Effector memory CD4-positive, alpha-beta T cell (primary cell): ENCODE measurements at regions not wholly inside any gene's neighbourhood (a gene's known extent, or its start where the extent isn't known, plus 50 kb on each side); places are given as distances from the start of the nearest gene placed in this dataset.

Source experiments
- DNase-seq, 3 donors: peaks; one replicate each; pipeline ENCODE4 v3.0.0-alpha.2; 2020
- H3K27ac ChIP-seq: 2 replicates; pipeline ENCODE4 v1.7.0; 2013; ENCODE audit warnings: mild to moderate bottlenecking, low read length, moderate library complexity; ENCODE audit not compliant: insufficient read depth, poor library complexity, severe bottlenecking
- H3K27me3 ChIP-seq: replicated peaks from 2 replicates; pipeline ENCODE4 v1.7.0; 2013; ENCODE audit warnings: mild to moderate bottlenecking, low read length; ENCODE audit not compliant: insufficient read depth, control insufficient read depth, poor library complexity, severe bottlenecking
- H3K36me3 ChIP-seq: 2 replicates; pipeline ENCODE4 v1.7.0; 2013; ENCODE audit warnings: mild to moderate bottlenecking, low read length, moderate library complexity; ENCODE audit not compliant: control insufficient read depth, insufficient read depth
- H3K4me1 ChIP-seq: 2 replicates; pipeline ENCODE4 v1.7.0; 2013; ENCODE audit warnings: low read length, mild to moderate bottlenecking; ENCODE audit not compliant: control insufficient read depth, insufficient read depth, poor library complexity, severe bottlenecking
- H3K4me3 ChIP-seq: 2 replicates; pipeline ENCODE4 v1.7.0; 2013; ENCODE audit warnings: low read length, low read depth, mild to moderate bottlenecking; ENCODE audit not compliant: insufficient read depth, poor library complexity, severe bottlenecking
- H3K9me3 ChIP-seq: 2 replicates; pipeline ENCODE4 v1.7.0; 2013; ENCODE audit warnings: mild to moderate bottlenecking, low read length, moderate library complexity; ENCODE audit not compliant: control insufficient read depth

GRCh38 chr5:130964231-130965202 is 200.5 kb downstream of the HINT1 start:
- no peak overlapping the region for H3K4me3 ChIP-seq
- H3K36me3 ChIP-seq = no peaks in the 10 kb centered on the region
- H3K27me3 ChIP-seq = no peaks in the 10 kb centered on the region
- H3K4me1 ChIP-seq = no peaks in the 10 kb centered on the region
- DNase-seq = no peak
- H3K27ac ChIP-seq = no peak overlapping the region
- H3K9me3 ChIP-seq = no peaks in the 10 kb centered on the region

DNA sequence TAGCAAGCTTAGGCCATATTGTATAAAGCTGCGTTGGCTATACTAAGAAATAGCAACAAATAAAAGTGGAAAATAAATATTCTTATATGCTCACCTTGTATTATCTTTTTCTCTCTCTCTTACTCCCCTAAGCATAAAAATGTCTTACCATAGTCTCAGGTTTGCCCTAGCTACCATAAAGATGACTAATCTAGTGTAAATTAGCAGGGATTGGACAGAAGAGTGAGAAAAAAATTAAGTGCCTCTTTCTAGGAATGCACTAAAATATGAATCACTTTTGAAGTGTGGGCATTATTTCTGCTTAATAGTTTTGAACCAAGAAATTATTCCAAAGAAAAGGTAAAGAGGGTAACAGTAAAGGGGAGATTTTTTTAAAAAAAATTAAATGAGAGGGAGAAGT is 201.3 kb downstream of the HINT1 start:
- Histone ChIP-seq H3K4me1 (no peaks in the 10 kb centered on the region), H3K9me3 (no peaks in the 10 kb centered on the region), H3K4me3 (no peak overlapping the region), H3K36me3 (no peaks in the 10 kb centered on the region), H3K27me3 (no peaks in the 10 kb centered on the region), H3K27ac (no peak overlapping the region)
- no peak for DNase-seq

GRCh38 chr5:130957151-130957550 is 207.9 kb downstream of the HINT1 start:
- Histone ChIP-seq H3K36me3 (no peaks in the 10 kb centered on the region), H3K4me1 (no peaks in the 10 kb centered on the region), H3K9me3 (no peaks in the 10 kb centered on the region), H3K4me3 (no peak overlapping the region), H3K27me3 (no peaks in the 10 kb centered on the region), H3K27ac (no peak overlapping the region)
- DNase-seq = no peak

DNA sequence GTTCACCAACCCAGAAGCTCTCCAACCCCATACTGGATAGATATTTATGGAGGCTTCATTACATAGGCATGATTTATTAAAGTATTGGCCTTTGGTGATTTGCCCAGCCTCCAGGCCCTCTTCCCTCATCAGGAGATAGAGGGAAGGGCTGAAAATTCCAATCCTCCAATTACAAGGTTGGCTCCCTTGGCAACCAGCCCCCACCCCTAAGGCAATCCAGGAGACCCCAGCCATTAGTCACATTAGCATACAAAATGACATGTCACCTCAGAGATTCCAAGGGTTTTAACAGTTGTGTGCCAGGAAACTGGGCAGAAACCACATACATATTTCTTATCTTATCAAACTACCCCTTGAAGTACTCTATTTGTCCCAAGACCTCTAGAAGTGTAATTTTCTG is 210.0 kb downstream of the HINT1 start:
- Histone ChIP-seq H3K27me3 (no peaks in the 10 kb centered on the region), H3K27ac (no peak overlapping the region), H3K36me3 (no peaks in the 10 kb centered on the region), H3K9me3 (no peaks in the 10 kb centered on the region), H3K4me3 (no peak overlapping the region), H3K4me1 (no peaks in the 10 kb centered on the region)
- no peak for DNase-seq

GRCh38 chr5:130954336-130954735 is 210.7 kb downstream of the HINT1 start:
- Histone ChIP-seq H3K9me3 (no peaks in the 10 kb centered on the region), H3K27me3 (no peaks in the 10 kb centered on the region), H3K4me3 (no peak overlapping the region), H3K4me1 (no peaks in the 10 kb centered on the region), H3K36me3 (no peaks in the 10 kb centered on the region), H3K27ac (no peak overlapping the region)
- DNase-seq = no peak

DNA sequence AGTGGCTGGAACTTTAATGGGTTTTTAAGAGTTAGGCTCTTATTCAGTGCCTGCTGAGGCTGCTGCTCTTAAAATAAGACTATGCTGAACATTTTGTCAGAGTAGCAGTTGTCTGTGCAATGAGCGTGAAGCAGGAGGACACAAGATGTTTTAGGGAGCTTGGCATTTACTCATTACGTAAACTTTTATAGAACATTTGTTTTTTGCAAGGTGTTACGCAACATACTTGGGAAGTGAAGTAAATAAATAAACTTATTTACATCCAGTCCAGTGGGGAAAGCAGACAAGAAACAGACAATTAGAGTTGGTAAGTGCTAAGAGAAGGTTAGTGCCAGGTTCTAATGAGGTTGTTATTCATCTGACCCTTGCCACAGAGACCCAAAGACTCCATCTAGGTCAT is 226.0 kb downstream of the HINT1 start:
- Histone ChIP-seq H3K27ac (no peak overlapping the region), H3K9me3 (no peaks in the 10 kb centered on the region), H3K36me3 (no peaks in the 10 kb centered on the region), H3K4me3 (no peak overlapping the region), H3K27me3 (no peaks in the 10 kb centered on the region), H3K4me1 (no peaks in the 10 kb centered on the region)
- no peak for DNase-seq

GRCh38 chr5:130937046-130937445 is 228.0 kb downstream of the HINT1 start:
- H3K27me3 ChIP-seq = no peaks in the 10 kb centered on the region
- H3K9me3 ChIP-seq = no peaks in the 10 kb centered on the region
- no peak overlapping the region for H3K27ac ChIP-seq
- no peak for DNase-seq
- no peak overlapping the region for H3K4me3 ChIP-seq
- H3K36me3 ChIP-seq = no peaks in the 10 kb centered on the region
- no peaks in the 10 kb centered on the region for H3K4me1 ChIP-seq

GRCh38 chr5:130923543-130924124 is 241.4 kb downstream of the HINT1 start:
- H3K9me3 ChIP-seq = no peaks in the 10 kb centered on the region
- H3K27me3 ChIP-seq = no peaks in the 10 kb centered on the region
- no peaks in the 10 kb centered on the region for H3K4me1 ChIP-seq
- no peaks in the 10 kb centered on the region for H3K36me3 ChIP-seq
- no peak for DNase-seq
- H3K27ac ChIP-seq = no peak overlapping the region
- H3K4me3 ChIP-seq = no peak overlapping the region

DNA sequence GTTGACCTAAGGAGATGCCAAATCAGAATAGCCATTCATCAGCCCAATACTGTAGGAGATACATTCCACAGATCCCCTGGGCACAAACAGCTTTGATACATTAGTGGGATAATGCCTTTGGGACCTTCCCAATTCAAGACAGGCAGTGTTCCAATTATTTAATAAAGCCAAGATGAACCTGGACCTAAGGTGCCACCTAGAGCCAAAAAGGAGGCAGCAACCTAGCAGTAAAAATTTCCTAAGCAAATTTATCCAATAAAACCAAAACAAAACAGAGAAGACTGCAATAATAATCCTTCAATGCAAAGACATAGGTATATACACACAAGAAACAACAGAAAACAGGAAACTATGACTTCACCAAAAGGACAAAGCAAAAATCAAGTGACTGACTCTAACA is 253.0 kb downstream of the HINT1 start:
- H3K27ac ChIP-seq = no peak overlapping the region
- DNase-seq = no peak
- no peaks in the 10 kb centered on the region for H3K4me1 ChIP-seq
- H3K27me3 ChIP-seq = no peaks in the 10 kb centered on the region
- H3K4me3 ChIP-seq = no peak overlapping the region
- no peaks in the 10 kb centered on the region for H3K9me3 ChIP-seq
- H3K36me3 ChIP-seq = no peaks in the 10 kb centered on the region

DNA sequence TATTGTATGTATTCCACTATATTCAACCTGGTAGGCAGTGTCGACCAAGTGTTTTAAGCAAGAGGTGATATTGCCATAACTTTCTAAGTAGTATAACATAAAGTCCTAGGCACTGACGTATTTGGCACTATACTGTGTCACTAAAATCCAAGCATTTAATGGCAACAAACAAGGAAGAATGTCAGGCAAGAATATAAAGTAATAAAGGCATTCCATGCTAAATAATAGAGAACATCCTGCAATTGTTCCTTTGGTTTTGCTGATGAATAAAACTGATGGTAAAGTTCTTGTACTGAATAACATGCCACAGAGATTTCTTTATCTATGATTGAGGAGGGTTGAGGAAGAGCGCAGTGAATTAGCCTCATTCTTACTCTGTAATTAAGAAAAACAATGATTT is 256.9 kb downstream of the HINT1 start:
- Histone ChIP-seq H3K4me1 (no peaks in the 10 kb centered on the region), H3K4me3 (no peak overlapping the region), H3K27me3 (no peaks in the 10 kb centered on the region), H3K27ac (no peak overlapping the region), H3K9me3 (no peaks in the 10 kb centered on the region), H3K36me3 (no peaks in the 10 kb centered on the region)
- no peak for DNase-seq
